EH (cell line): ENCODE measurements at regions not wholly inside any gene's neighbourhood (a gene's known extent, or its start where the extent isn't known, plus 50 kb on each side); places are given as distances from the start of the nearest gene placed in this dataset.

Experiments
- DNase-seq: peaks from one replicate; pipeline ENCODE4 v3.0.0-alpha.2; 2015; ENCODE audit warnings: low read depth

DNA sequence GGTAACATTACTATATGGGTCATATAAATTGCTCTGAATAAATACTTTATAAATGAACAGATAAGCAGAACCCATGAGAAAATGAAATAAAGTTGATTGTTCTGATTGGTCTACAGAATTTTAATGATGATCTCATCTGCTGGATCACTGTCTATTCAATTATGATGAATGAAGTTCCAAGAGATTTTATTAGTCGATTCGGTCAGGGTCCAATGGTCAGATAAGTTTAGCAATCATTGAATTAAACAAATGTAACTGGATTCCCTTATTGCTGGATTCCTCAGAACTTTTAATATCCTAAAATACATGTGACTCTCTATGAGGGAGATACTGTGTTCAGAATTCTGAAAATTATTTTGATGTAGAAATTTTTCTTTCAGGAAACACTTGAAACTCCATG, 715.2 kb downstream of the EPM2A start:
- no peak for DNase-seq

DNA sequence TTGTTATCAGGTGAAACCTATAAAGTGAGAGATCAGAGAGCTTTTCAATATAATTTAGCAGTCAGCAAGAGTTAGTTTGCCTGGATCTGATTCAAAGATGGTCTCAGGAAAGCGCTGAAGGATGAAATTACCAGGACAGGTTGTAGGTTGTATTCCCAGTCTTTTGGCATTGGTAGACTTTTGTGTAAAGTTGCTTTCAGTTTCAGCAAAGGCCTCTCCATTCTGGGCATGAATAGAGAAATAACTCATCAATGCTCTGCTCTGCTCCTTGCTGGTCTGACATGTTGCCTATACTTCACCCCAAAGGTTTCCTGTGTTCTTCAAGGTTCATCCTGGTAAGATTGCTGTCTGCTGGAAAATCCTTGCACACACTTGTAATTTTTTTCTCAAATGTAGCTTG, 714.8 kb downstream of the EPM2A start:
- no peak for DNase-seq

DNA sequence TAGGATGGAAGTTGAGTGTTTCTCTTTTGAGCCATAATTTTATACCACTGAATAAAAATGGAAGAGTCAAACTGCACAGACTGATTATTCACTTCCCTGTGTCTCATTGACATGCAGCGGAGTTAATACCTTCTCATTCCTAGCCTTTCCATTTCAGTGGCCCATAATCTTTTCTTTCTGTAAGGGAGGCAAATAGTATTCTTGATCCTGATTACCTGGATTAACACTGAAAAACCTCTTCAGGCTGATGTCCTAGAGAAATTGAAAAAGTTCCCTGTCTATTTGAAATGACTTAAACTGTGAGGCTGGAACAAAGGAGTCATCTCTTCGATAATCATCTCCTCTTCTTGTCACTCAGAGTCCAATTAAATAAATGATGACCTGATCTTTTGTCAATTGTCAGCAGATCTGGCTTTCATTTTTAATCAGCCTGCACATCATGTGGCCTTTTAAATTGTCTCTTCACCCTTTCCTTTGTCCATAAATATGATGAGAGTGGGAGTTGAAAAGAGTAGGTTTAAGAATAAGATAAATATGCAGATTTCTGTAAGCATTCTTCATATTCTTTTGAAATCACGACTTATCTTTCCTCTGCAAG, 713.0 kb downstream of the EPM2A start:
- DNase-seq = no peak

DNA sequence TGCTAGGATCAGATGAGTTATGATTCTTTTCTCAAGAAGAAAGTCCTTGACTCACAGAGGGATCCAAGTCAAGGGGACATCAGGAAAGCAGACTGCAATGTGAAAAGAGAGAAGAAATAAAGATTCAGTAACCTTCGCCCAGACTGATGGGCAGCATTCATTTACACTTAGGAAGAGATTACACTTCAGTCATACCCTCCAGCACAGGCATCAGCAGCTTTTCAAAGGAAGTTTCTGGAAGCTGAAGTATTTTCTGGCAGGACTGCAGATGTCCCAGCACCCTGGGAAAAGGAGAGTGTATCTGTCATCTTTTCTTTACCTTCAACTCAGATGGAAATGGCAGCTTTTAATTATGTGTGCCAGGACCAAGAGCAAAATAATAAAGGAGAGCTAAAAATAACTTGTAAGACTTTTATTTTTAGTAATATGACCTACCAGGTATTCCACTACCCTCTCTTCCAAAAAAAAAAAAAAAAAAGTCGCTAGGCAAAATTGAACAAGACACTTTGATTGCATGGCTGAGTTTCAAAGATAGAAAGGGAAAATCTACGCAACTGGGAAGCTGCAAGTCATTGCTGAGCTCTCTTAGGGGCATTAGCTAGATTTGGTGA, 712.1 kb downstream of the EPM2A start:
- DNase-seq = no peak

DNA sequence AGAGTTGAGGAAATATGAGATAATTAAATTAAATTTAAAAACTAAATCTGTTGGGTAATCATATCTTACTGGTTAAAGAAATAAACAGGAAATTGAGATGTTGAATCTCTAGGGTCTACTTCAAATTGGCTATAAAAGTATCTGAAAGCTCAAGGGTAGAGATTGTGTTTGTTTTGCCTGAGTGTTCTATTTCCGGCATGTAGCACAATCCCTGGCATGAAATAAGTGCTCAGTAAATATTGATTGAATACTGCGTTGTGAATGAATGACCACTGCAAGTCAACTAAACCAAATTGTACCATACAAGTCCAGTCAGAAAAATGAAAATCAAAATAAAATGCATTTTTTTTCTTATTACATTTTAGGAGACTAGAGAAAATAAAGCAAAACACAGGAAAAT, 709.8 kb downstream of the EPM2A start:
- no peak for DNase-seq

DNA sequence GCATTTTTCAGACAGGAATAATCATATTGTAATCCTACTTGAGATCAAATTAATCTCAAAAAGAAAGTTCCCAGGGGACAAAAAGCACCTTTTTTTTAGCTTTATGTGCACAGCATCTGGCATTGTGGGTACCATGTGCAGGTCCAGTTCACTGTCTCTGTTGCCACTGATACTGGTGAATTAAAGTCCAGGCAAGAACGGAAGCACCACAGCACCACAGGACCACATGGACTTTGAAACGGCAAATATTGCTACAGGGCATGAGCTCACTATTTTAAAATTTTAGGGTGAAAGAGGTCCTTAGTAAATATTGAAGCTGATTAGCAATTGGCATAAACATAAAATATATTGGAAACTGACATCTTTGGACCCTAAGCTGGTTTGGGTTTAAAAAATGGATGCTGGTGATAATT, 709.0 kb downstream of the EPM2A start:
- DNase-seq = no peak

DNA sequence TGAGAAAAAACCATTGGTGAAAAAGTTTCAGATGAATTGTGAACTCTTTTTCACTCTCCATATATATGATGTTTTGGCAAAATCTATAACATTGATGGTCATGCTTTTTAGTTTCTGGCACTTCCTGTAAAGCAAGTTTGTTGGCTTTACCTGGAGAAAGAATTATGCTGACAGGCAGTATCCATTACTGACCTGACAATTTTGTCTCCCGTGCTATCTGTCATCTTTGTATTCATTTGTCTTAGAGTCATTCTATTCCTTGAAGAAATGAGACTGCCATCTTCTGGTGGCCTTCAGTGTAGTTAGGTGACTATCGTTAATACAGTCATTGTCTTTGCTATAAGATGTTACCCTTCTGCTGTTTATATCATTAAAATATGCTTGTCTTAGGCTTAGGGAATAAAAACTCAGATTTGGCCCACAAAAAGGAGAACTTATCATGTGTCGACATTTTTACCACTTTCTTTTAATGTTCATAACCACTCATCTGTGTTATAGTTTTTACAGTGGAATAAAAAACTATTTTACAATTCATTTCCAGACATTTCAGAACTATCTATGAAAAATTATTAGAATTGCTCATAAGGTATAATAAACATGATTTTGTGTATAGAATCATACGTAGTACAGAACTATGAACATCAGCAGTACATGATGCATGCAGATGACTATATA, 707.0 kb downstream of the EPM2A start:
- peak; percentile 69 for DNase-seq

DNA sequence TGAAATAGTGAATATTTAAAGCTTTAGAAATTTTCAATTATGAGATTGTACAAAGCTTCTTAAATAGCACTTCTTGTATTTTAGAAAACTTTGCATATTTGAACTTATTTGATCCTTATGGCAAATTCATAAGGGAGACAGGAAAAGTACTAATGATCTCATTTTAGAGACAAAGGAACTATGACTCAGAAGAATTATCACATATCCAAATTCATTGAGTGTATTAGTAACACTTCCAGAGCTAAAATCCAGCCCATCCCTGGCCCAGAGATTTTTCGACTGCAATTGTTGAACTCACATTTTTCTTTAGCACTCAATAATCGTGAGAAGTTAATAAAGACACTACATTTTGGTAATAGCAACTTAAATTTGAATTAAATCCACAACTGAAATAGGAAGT, 704.3 kb downstream of the EPM2A start:
- DNase-seq = peak; percentile 19

DNA sequence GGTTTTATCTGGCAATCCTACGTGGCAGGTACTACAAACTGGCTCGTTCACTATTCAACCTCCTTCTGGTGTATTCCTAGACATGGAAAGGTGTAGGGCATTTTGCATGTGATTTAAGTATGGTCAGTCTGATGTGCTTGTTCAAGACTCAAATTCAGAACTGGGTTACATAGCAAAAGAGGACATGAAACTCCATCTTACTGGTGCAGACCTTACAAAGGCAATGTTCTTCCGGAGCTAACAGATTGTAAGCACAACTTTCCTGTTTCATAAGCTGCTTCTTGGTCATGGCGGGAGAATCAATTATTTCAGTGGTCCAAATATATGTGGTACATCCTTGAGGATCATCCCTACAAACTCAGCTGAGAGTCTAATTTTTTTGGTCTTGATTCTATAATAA, 703.4 kb downstream of the EPM2A start:
- no peak for DNase-seq

DNA sequence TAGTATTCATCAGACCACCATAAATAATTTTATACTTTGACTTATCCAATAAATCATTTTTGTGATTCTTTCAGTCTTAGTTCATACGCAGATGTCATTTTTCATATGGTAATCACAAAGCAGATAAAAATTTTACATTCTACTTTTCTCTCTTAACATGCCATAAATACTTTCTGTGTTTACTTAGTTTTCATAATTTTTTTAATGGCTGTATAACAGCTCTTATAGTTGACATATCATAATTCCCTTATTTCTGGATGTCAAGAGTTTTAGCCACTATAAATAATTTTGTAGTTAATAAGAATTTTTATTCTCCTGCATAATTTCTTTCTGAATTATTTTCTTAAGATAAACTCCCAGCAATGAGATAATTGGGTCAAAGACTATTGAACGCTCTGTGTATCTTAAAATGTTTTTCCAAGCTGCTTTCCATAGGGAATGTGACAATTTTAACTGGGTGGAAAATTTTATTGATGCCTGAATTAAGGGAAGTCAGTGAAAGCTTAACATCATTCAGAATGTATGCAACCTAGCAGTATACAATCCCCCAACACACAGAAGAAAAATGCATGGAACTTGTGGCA, 702.7 kb downstream of the EPM2A start:
- DNase-seq = peak; percentile 26

DNA sequence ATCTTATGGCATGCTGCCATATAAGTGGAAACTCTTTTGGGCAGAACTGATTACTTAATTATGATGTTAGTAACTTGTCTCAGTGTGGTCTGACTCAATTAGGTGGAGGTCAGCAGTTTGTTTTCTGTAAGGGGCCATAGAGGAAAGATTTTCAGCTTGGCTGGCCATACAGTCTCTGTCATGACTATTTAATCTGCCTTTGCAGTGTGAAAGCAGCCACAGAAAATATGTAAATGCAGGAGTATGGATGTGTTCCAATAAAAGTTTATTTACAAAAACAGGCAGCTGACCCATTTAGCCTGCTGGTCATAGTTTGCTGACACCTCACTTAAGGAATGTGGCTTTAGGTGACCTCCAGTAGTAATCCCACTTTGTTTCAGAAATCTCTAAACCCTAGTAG, 700.7 kb downstream of the EPM2A start:
- peak; percentile 42 for DNase-seq

DNA sequence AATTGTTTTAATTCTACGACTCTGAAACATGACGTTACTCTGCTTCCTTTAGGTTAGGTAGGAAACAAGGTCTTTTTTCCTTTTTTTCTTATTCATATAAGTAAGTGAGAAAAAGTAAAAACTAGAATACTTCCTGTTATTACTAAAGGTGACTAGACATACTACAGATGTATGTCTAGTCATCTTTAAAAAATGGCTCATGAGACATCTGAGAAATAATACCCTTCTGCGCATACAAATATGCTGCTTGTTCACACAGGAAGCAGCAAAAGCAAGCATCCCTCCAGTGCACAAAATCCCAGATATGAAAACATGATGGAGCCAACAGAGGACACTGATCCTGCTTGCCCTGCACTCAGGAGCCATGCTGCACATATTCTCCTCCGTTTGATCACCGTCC, 699.1 kb downstream of the EPM2A start:
- DNase-seq = peak; percentile 18

DNA sequence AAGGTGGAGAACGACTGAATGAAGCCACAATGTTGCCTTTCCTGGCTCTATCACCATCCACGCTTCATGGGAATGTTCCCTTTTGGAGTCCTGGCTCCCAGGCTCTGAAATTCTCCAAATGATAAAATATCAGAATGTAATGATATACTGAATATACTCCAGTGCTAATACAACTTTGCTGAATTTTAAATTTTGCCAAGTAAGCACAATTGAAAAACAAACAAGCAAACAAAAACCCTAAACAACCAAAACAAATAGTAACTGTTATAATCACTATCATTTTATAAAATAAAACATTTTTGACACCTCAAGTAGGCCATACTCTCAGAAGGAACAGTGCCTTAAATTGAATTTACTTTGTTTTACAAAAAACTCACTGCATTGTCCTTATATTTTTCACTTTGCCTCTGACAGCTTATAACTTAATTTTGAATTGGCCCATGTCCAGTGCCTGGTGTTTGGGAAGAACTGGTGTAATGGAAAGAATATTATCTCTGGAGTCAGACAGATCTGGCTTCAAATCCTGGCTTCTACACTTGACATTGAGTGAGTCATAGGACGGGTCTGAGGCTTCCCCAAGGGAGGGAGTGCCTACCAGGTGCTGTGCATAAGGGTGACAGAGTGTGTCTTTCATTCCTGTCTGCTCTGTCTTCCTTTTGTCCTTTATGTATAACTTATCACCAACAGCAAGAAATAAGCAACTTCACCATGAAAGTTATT, 698.3 kb downstream of the EPM2A start:
- peak; percentile 21 for DNase-seq

DNA sequence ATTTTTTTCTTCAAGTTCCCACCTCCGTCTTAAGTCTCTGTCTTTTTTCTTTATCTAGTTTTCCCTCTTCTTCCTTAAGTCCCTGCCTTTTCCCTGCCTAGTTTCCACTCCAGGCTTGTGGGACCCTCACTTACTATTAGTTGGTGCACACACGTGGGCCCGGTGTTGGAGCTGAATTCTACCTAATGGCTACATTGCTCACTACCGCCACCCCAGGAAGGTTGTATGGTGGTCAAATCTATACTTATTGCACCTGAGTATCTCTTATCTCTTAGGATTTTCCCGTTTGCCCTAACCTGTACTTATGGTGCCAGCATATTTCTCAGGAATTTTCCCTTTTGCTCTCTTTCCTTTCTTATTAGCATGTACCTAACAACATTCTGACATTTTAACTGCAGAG, 692.8 kb downstream of the EPM2A start:
- DNase-seq = no peak

DNA sequence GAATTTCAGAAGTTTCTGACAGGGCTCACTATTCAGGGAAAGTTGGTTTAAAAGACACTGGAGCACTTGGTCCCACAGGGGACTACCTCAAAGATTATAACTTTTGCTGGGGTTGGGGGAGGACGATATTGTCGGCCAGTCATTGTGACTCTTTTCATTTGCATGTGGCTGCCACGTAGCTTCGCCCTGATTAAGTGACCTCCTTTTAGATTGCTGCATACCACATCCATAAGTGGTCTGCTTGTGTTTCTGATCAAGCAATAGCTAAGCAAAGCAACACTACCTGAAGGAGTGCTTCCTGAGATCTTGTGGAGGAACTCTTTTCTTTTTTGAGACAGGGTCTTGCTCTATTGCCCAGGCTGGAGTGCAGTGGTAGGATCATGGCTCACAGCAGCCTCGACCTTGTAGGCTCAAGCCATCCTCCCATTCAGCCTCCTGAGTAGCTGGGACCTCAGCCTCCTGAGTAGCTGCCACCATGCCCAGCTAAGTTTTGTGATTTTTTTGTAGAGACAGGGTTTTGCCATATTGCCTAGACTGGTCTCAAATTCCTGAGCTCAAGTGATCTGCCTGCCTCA, 691.3 kb downstream of the EPM2A start:
- DNase-seq = no peak

DNA sequence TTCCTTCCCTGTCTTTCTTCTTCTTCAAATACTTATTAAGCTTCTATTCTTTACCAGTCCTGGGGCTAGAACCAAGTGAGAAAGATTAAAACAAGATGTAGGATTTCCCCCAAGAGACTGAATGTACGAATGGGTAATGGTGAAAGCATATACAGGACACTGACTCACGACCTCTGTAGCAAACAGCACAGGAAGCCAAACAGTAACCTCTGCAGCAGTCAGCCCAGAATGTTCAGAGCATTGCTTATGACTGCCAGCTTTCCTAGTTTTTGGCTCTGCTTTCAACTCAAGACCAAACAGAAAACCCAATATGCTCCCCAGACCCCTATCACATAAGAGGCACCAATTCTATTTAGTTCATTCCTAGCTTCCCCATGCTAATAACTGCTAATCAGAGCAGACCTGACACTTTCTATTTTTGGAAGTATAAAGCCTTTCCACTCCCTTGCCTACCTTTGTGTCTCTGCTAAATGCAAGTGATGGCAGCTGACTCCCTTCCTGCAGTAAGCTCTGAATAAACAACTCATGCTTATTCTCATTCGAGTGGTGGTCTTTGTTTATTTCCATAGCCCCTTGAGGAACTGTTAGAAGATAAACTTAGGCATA, 690.6 kb downstream of the EPM2A start:
- peak; percentile 81 for DNase-seq

DNA sequence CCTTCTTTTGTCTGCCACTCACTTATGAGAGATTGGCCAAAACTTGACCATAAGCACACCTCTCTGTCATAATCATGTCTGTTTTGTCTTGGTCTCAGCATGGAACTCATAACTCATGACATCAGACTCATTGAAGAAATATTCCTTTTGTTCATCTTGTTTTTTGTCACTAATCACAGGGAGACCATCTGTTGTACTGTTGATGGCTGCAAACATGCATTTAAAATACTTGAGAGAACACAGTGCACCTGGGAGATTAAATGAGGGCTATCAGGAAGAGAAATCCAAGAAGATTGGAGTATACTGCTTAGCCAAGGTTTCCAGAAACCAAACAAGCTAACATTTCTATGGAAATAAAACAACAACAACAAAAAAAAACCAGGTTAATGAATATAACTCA, 689.7 kb downstream of the EPM2A start:
- DNase-seq = no peak

DNA sequence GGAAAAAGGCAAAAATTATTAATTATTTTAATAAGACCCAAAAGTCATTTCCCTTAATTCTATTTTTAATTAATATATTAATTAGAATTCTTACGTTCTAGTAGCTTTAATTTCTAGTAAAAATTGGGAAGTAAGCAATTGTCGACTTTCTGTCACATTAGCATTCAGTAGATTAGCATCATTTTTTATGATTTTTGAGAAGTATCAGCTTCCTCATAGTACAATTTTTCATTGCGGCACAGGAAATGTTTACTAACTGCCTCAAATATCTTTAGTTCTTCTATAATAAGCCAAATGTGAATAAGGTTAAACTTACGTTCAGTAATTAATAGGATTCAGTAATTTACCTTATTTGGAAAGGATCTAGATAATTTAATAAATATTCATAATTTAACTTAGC, 687.4 kb downstream of the EPM2A start:
- DNase-seq = no peak

DNA sequence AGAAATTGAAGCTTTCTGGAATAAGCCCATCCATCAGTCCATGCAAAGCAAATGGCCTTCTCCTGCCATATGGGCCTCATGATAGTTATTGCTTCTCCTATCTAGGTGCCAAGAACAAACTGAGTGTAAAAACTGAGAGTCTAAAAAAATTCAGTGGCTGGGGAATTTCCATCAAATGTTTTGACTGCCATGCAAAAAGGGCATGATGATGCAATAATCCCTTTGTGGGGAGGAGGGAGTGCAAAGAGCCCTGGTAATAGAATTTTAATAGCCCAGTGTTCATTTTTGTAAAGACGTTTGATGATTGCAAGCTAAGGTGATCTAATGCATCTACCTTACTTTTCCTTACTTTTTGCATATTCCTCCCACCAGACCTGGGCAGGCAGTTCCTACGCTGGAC, 683.7 kb downstream of the EPM2A start:
- peak; percentile 26 for DNase-seq

DNA sequence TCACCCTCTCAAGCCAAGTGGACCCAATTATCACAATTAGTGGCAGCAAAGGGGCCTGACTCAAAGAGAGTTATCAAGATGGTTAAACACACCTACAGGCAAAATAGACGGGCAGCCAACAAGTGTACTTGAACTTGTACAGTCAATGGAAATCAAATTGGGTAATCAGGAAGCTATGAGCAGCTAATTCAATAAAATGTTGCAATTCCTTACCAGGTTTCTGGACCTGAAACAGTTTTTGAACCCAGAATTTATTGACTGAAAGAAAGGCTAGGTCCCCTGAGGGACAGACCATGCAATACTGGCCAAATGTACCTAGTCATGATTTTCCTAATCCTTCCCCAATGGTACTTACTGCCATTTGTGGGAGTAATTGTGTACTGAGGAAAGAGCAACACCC, 679.8 kb downstream of the EPM2A start:
- DNase-seq = no peak

DNA sequence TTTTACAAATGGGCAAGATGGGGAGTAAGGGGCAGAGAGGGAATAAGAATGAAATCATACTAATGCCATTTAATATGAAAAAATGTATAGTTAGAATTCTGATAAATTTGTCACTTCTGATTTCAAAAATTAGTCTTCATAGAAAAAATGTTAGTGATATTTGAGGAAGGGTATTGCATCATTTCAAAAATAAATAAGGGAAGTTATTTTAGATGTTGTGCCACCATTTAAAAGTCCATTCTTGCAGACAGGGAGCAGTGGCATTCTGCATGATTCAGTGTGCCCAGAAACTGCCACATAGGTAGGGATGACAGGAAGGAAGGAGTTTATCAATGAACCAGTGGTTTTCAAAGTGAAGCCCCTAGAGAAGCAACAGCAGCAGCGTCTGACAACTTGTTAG, 674.6 kb downstream of the EPM2A start:
- DNase-seq = no peak

DNA sequence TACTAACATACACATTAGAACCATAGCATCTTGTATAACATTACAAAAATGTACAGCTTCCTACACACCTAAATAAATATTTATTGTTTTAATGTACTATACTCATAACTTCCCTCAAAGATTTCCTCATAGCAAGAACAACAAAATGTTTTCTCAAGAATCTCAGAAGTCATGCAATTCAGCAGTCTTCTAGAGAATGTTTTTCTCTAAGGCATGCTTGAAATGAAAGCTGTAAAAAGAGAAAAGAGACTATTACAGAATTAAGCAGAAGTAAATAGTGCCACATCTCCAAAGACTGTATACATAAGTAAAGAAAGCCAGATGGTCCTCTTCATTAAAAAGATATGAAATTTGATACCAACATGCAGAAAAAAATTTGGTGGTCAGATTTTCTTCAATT, 672.2 kb downstream of the EPM2A start:
- DNase-seq = peak; percentile 38
